IMR-90 (cell line): ENCODE measurements at regions not wholly inside any gene's neighbourhood (a gene's known extent, or its start where the extent isn't known, plus 50 kb on each side); places are given as distances from the start of the nearest gene placed in this dataset.

Source experiments
- CEBPB ChIP-seq: IDR thresholded peaks from 2 replicates; pipeline ENCODE4 v1.6.1; 2012; ENCODE audit warnings: low read depth, low read length, improper control_type of control experiment
- CTCF ChIP-seq: conservative IDR thresholded peaks from 2 replicates; pipeline ENCODE4 v1.5.1; 2012; ENCODE audit warnings: mild to moderate bottlenecking, low read depth, low read length, improper control_type of control experiment
- ELK1 ChIP-seq: fragments of 150-350 bp; IDR thresholded peaks from 2 replicates; pipeline ENCODE4 v1.6.1; 2016; ENCODE audit warnings: low read depth, mild to moderate bottlenecking, low read length, moderate library complexity, borderline replicate concordance
- MAZ ChIP-seq: IDR thresholded peaks from 2 replicates; pipeline ENCODE4 v1.6.1; 2012; ENCODE audit warnings: low read depth, mild to moderate bottlenecking, low read length, improper control_type of control experiment, moderate library complexity, borderline replicate concordance
- MXI1 ChIP-seq: IDR thresholded peaks from 2 replicates; pipeline ENCODE4 v1.6.1; 2012; ENCODE audit warnings: low read depth, mild to moderate bottlenecking, low read length, moderate library complexity, borderline replicate concordance
- POLR2A ChIP-seq: IDR thresholded peaks from 2 replicates; pipeline ENCODE4 v1.6.1; 2012; ENCODE audit warnings: mild to moderate bottlenecking, low read depth, low read length
- RFX5 ChIP-seq: IDR thresholded peaks from 2 replicates; pipeline ENCODE4 v1.8.0; 2012; ENCODE audit warnings: low read depth, mild to moderate bottlenecking, low read length, moderate library complexity
- SMC3 ChIP-seq: fragments of 150-350 bp; IDR thresholded peaks from 2 replicates; pipeline ENCODE4 v1.6.1; 2016; ENCODE audit warnings: low read depth, mild to moderate bottlenecking, antibody characterized with exemption, low read length, moderate library complexity
- USF2 ChIP-seq: fragments of 150-350 bp; IDR thresholded peaks from 2 replicates; pipeline ENCODE4 v1.6.1; 2017; ENCODE audit warnings: mild to moderate bottlenecking, antibody characterized with exemption, low read length, low read depth

- TF ChIP-seq RFX5 (no peak), SMC3 (no peak), MXI1 (no peak), CTCF (no peak), POLR2A (no peak), USF2 (no peak), MAZ (no peak), CEBPB (no peak), ELK1 (no peak)
Observed at GRCh38 chr10:53638006-53638405, 865.4 kb upstream of the MBL2 start.
